Vagina (tissue), 2 donors: ENCODE measurements at regions not wholly inside any gene's neighbourhood (a gene's known extent, or its start where the extent isn't known, plus 50 kb on each side); places are given as distances from the start of the nearest gene placed in this dataset.

ENCODE experiments used
- DNase-seq, 2 donors: peaks; one replicate each; pipeline ENCODE4 v3.0.0-alpha.2; 2017; ENCODE audit errors: extremely low spot score in 2 of 2
- H3K27ac ChIP-seq: fragments of 200-600 bp; sonication (generic); one replicate; pipeline ENCODE4 v1.5.1; 2019
- H3K27me3 ChIP-seq: fragments of 200-600 bp; sonication (generic); one replicate; pipeline ENCODE4 v1.5.1; 2019
- H3K36me3 ChIP-seq, 2 donors: fragments of 200-600 bp; sonication (generic); one replicate each; pipeline ENCODE4 v1.5.1; 2017 to 2019
- H3K4me1 ChIP-seq: fragments of 200-600 bp; sonication (generic); one replicate; pipeline ENCODE4 v1.5.1; 2019
- H3K4me3 ChIP-seq, 2 donors: fragments of 200-600 bp; sonication (generic); 1 replicate in 1 of 2; 2 replicates in 1 of 2; pipeline ENCODE4 v1.5.1; 2016 to 2019
- H3K9me3 ChIP-seq: fragments of 200-600 bp; sonication (generic); one replicate; pipeline ENCODE4 v1.5.1; 2019
- CTCF ChIP-seq, 3 experiments: fragments of 450-650 bp in 2 of 3; fragments of 200-600 bp in 1 of 3; sonication (generic) in 1 of 3; IDR thresholded peaks; one replicate each; pipeline ENCODE4 v1.5.1; 2017 to 2019; ENCODE audit warnings: antibody characterized with exemption in 3 of 3, mild to moderate bottlenecking in 2 of 3, moderate library complexity in 2 of 3
- POLR2A ChIP-seq, 2 donors: fragments of 450-650 bp; IDR thresholded peaks; one replicate each; pipeline ENCODE4 v1.6.1; 2017; ENCODE audit warnings: antibody characterized with exemption in 2 of 2, mild to moderate bottlenecking in 2 of 2, moderate library complexity in 2 of 2
- POLR2AphosphoS5 ChIP-seq, 2 donors: sonication (generic); formaldehyde crosslinking; IDR thresholded peaks; one replicate each; pipeline ENCODE4 v1.9.0; 2017; ENCODE audit warnings: antibody characterized with exemption in 2 of 2, mild to moderate bottlenecking in 2 of 2, low read depth in 1 of 2; ENCODE audit not compliant: insufficient read depth in 1 of 2
- intact Hi-C: fragments of 100-400 bp; cut with DNase I; formaldehyde crosslinking; loops from one replicate; pipeline ENCODE4 v1.15.1; 2023

GRCh38 chr6:98200084-98200483, 634.3 kb upstream of the POU3F2 start:
- H3K27ac ChIP-seq = no peak overlapping the region
- no peak overlapping the region for H3K4me3 ChIP-seq
- intact Hi-C loops = no loop called here
- no peaks in the 10 kb centered on the region for H3K27me3 ChIP-seq
- no peaks in the 10 kb centered on the region for H3K36me3 ChIP-seq
- no peaks in the 10 kb centered on the region for H3K9me3 ChIP-seq
- no peak for DNase-seq
- no peaks in the 10 kb centered on the region for H3K4me1 ChIP-seq
- TF ChIP-seq POLR2AphosphoS5 (IDR thresholded peaks at IDR 0.05; ENCODE audit: insufficient read depth in 1 of 2, low read depth in 1 of 2) (no peak), POLR2A (IDR thresholded peaks at IDR 0.05) (no peak), CTCF (IDR thresholded peaks at IDR 0.05) (no peak)

- Histone ChIP-seq H3K4me1 (no peaks in the 10 kb centered on the region), H3K36me3 (no peaks in the 10 kb centered on the region), H3K27ac (no peak overlapping the region), H3K4me3 (no peak overlapping the region), H3K9me3 (no peaks in the 10 kb centered on the region), H3K27me3 (no peaks in the 10 kb centered on the region)
- intact Hi-C loops = no loop called here
- DNase-seq = no peak
- TF ChIP-seq POLR2AphosphoS5 (IDR thresholded peaks at IDR 0.05; ENCODE audit: insufficient read depth in 1 of 2, low read depth in 1 of 2) = no peak
- no peak for TF ChIP-seq CTCF (IDR thresholded peaks at IDR 0.05)
- TF ChIP-seq POLR2A (IDR thresholded peaks at IDR 0.05) = no peak
Measured at GRCh38 chr6:98203170-98203806, 631.1 kb upstream of the POU3F2 start.

- Histone ChIP-seq H3K4me1 (no peaks in the 10 kb centered on the region), H3K27me3 (no peaks in the 10 kb centered on the region), H3K9me3 (no peaks in the 10 kb centered on the region), H3K4me3 (no peak overlapping the region), H3K36me3 (no peaks in the 10 kb centered on the region), H3K27ac (no peak overlapping the region)
- TF ChIP-seq CTCF (IDR thresholded peaks at IDR 0.05) = no peak
- no peak for DNase-seq
- intact Hi-C loops = no loop called here
Measured at GRCh38 chr6:98212468-98212867, 621.9 kb upstream of the POU3F2 start.

GRCh38 chr6:98215531-98215930, 618.8 kb upstream of the POU3F2 start:
- TF ChIP-seq CTCF (IDR thresholded peaks at IDR 0.05) = no peak
- TF ChIP-seq POLR2A (IDR thresholded peaks at IDR 0.05) = no peak
- no peak for TF ChIP-seq POLR2AphosphoS5 (IDR thresholded peaks at IDR 0.05; ENCODE audit: insufficient read depth in 1 of 2, low read depth in 1 of 2)
- Histone ChIP-seq H3K4me3 (no peak overlapping the region), H3K4me1 (no peaks in the 10 kb centered on the region), H3K36me3 (no peaks in the 10 kb centered on the region), H3K9me3 (no peaks in the 10 kb centered on the region), H3K27me3 (no peaks in the 10 kb centered on the region), H3K27ac (no peak overlapping the region)
- no peak for DNase-seq
- intact Hi-C loops = no loop called here

GRCh38 chr6:98230250-98230649, 604.1 kb upstream of the POU3F2 start:
- Histone ChIP-seq H3K4me1 (no peaks in the 10 kb centered on the region), H3K36me3 (no peaks in the 10 kb centered on the region), H3K27ac (no peak overlapping the region), H3K9me3 (no peaks in the 10 kb centered on the region), H3K4me3 (no peak overlapping the region), H3K27me3 (no peaks in the 10 kb centered on the region)
- TF ChIP-seq CTCF (IDR thresholded peaks at IDR 0.05) (no peak), POLR2AphosphoS5 (IDR thresholded peaks at IDR 0.05; ENCODE audit: insufficient read depth in 1 of 2, low read depth in 1 of 2) (no peak), POLR2A (IDR thresholded peaks at IDR 0.05) (no peak)
- intact Hi-C loops = no loop called here
- no peak for DNase-seq
